Suprapubic skin (tissue), 4 donors: ENCODE measurements at regions not wholly inside any gene's neighbourhood (a gene's known extent, or its start where the extent isn't known, plus 50 kb on each side); places are given as distances from the start of the nearest gene placed in this dataset.

ENCODE experiments used
- DNase-seq, 2 donors: peaks; one replicate each; pipeline ENCODE4 v3.0.0-alpha.2; 2019; ENCODE audit warnings: low spot score in 2 of 2
- H3K27ac ChIP-seq: fragments of 200-600 bp; sonication (generic); one replicate; pipeline ENCODE4 v1.5.1; 2019
- H3K27me3 ChIP-seq: fragments of 200-600 bp; sonication (generic); one replicate; pipeline ENCODE4 v1.5.1; 2019
- H3K36me3 ChIP-seq: fragments of 200-600 bp; sonication (generic); one replicate; pipeline ENCODE4 v1.5.1; 2019
- H3K4me1 ChIP-seq: fragments of 200-600 bp; sonication (generic); one replicate; pipeline ENCODE4 v1.5.1; 2019
- H3K4me3 ChIP-seq: fragments of 200-600 bp; sonication (generic); one replicate; pipeline ENCODE4 v1.5.1; 2019; ENCODE audit warnings: mild to moderate bottlenecking
- H3K9me3 ChIP-seq: fragments of 200-600 bp; sonication (generic); one replicate; pipeline ENCODE4 v1.5.1; 2019
- EP300 ChIP-seq: sonication (generic); formaldehyde crosslinking; IDR thresholded peaks from one replicate; pipeline ENCODE4 v1.6.1; 2017; ENCODE audit warnings: antibody characterized with exemption
- POLR2A ChIP-seq, 2 donors: fragments of 450-650 bp; IDR thresholded peaks; one replicate each; pipeline ENCODE4 v1.6.1; 2017; ENCODE audit warnings: antibody characterized with exemption in 2 of 2, mild to moderate bottlenecking in 2 of 2, moderate library complexity in 2 of 2
- POLR2AphosphoS5 ChIP-seq, 3 donors: sonication (generic); formaldehyde crosslinking; IDR thresholded peaks; one replicate each; pipeline ENCODE4 v1.6.1; 2017; ENCODE audit warnings: antibody characterized with exemption in 3 of 3
- WGBS: methylation state at CpG from one replicate; pipeline ENCODE4 v1.1.5; 2018; 5-methylcytosine and 5-hydroxymethylcytosine counted together
- TF ChIP-seq, protein P1 (sequence below), 2 donors: fragments of 200-600 bp in 1 of 2; fragments of 450-650 bp in 1 of 2; sonication (generic) in 1 of 2; IDR thresholded peaks; one replicate each; pipeline ENCODE4 v1.5.1; 2016 to 2019; ENCODE audit warnings: antibody characterized with exemption in 2 of 2, mild to moderate bottlenecking in 1 of 2, moderate library complexity in 1 of 2

GRCh38 chr7:16298221-16298620 lies 123.1 kb downstream of the CRPPA start:
- no peak overlapping the region for H3K27ac ChIP-seq
- H3K4me1 ChIP-seq: no peaks in the 10 kb centered on the region
- no peaks in the 10 kb centered on the region for H3K9me3 ChIP-seq
- H3K4me3 ChIP-seq: no peak overlapping the region
- DNase-seq: no peak
- TF ChIP-seq EP300 (no peak), POLR2AphosphoS5 (IDR thresholded peaks at IDR 0.05) (no peak)
- TF ChIP-seq, protein P1, sequence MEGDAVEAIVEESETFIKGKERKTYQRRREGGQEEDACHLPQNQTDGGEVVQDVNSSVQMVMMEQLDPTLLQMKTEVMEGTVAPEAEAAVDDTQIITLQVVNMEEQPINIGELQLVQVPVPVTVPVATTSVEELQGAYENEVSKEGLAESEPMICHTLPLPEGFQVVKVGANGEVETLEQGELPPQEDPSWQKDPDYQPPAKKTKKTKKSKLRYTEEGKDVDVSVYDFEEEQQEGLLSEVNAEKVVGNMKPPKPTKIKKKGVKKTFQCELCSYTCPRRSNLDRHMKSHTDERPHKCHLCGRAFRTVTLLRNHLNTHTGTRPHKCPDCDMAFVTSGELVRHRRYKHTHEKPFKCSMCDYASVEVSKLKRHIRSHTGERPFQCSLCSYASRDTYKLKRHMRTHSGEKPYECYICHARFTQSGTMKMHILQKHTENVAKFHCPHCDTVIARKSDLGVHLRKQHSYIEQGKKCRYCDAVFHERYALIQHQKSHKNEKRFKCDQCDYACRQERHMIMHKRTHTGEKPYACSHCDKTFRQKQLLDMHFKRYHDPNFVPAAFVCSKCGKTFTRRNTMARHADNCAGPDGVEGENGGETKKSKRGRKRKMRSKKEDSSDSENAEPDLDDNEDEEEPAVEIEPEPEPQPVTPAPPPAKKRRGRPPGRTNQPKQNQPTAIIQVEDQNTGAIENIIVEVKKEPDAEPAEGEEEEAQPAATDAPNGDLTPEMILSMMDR (IDR thresholded peaks at IDR 0.05): no peak
- H3K36me3 ChIP-seq: no peaks in the 10 kb centered on the region
- no peaks in the 10 kb centered on the region for H3K27me3 ChIP-seq

DNA sequence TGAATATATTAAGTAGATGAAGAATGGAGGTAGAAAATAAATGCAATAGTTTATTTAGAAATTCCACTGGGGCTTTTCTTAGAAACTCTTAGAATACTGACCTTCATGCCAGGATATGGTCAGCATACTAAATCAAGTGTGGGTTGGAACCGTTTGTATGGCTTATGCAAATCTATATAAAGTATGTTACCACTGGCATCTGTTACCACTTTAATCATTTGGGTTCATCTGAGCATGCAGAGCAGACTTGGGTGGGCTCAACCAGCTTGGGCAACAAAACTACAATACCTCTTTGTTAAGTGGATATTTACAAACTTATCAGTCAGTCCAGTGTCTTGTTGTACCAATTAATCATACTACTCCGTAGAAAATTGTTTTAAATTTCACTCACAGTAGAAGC lies 125.8 kb downstream of the CRPPA start:
- no peak for TF ChIP-seq POLR2AphosphoS5 (IDR thresholded peaks at IDR 0.05)
- no peak for TF ChIP-seq POLR2A (IDR thresholded peaks at IDR 0.05)
- TF ChIP-seq, protein P1 (IDR thresholded peaks at IDR 0.05): no peak
- 47% methylated on average over 2 of the region's 2 CpGs for WGBS
- H3K4me1 ChIP-seq: no peaks in the 10 kb centered on the region

GRCh38 chr7:16293669-16294425 lies 127.5 kb downstream of the CRPPA start:
- TF ChIP-seq POLR2A (IDR thresholded peaks at IDR 0.05): no peak
- no peak for TF ChIP-seq POLR2AphosphoS5 (IDR thresholded peaks at IDR 0.05)
- TF ChIP-seq, protein P1 (IDR thresholded peaks at IDR 0.05): no peak
- TF ChIP-seq EP300: no peak
- Histone ChIP-seq H3K27ac (no peak overlapping the region), H3K4me1 (no peaks in the 10 kb centered on the region), H3K27me3 (no peaks in the 10 kb centered on the region), H3K9me3 (no peaks in the 10 kb centered on the region), H3K36me3 (no peaks in the 10 kb centered on the region), H3K4me3 (no peak overlapping the region)
- WGBS: 92% methylated on average over 3 of the region's 3 CpGs
- DNase-seq: no peak

More for the DNA sequence above, 125.8 kb downstream of the CRPPA start:
- no peak overlapping the region for H3K27ac ChIP-seq
- no peak overlapping the region for H3K4me3 ChIP-seq
- no peaks in the 10 kb centered on the region for H3K9me3 ChIP-seq
- no peaks in the 10 kb centered on the region for H3K36me3 ChIP-seq
- H3K27me3 ChIP-seq: no peaks in the 10 kb centered on the region
- no peak for DNase-seq

- H3K27me3 ChIP-seq: no peaks in the 10 kb centered on the region
- no peaks in the 10 kb centered on the region for H3K36me3 ChIP-seq
- no peak for TF ChIP-seq POLR2AphosphoS5 (IDR thresholded peaks at IDR 0.05)
- TF ChIP-seq, protein P1 (IDR thresholded peaks at IDR 0.05): no peak
- TF ChIP-seq POLR2A (IDR thresholded peaks at IDR 0.05): no peak
- TF ChIP-seq EP300: no peak
- H3K4me3 ChIP-seq: no peak overlapping the region
- no peaks in the 10 kb centered on the region for H3K4me1 ChIP-seq
- H3K9me3 ChIP-seq: no peaks in the 10 kb centered on the region
- WGBS: 67% methylated on average over 4 of the region's 4 CpGs
- no peak for DNase-seq
- no peak overlapping the region for H3K27ac ChIP-seq
Measured at GRCh38 chr7:16284581-16284980, 136.8 kb downstream of the CRPPA start.

- Histone ChIP-seq H3K27ac (no peak overlapping the region), H3K36me3 (no peaks in the 10 kb centered on the region), H3K4me3 (no peak overlapping the region), H3K9me3 (no peaks in the 10 kb centered on the region), H3K27me3 (no peaks in the 10 kb centered on the region), H3K4me1 (no peaks in the 10 kb centered on the region)
- TF ChIP-seq POLR2AphosphoS5 (IDR thresholded peaks at IDR 0.05): no peak
- WGBS: 93% methylated on average over 1 of the region's 1 CpG
- DNase-seq: no peak
Measured at GRCh38 chr7:16278167-16278787, 143.1 kb downstream of the CRPPA start.
